GM13977 (cell line): ENCODE measurements at regions not wholly inside any gene's neighbourhood (a gene's known extent, or its start where the extent isn't known, plus 50 kb on each side); places are given as distances from the start of the nearest gene placed in this dataset.

ENCODE experiments used
- DNase-seq: peaks from one replicate; pipeline ENCODE4 v3.0.0; 2012; ENCODE audit warnings: low spot score
- CTCF ChIP-seq: IDR thresholded peaks from 2 replicates; pipeline ENCODE4 v1.5.1; 2012; ENCODE audit warnings: mild to moderate bottlenecking, control low read depth; ENCODE audit not compliant: insufficient read depth; ENCODE audit errors: extremely low read depth, missing control alignments
- in situ Hi-C: fragments of 300-500 bp; cut with MboI; formaldehyde crosslinking; loops from one replicate; pipeline ENCODE4 v1.12.0; 2022; ENCODE audit warnings: low sequenced_read_pairs, low pct_unique_long_range_greater_than_20kb, mixed read lengths, inconsistent platforms; ENCODE audit not compliant: unreplicated experiment

DNA sequence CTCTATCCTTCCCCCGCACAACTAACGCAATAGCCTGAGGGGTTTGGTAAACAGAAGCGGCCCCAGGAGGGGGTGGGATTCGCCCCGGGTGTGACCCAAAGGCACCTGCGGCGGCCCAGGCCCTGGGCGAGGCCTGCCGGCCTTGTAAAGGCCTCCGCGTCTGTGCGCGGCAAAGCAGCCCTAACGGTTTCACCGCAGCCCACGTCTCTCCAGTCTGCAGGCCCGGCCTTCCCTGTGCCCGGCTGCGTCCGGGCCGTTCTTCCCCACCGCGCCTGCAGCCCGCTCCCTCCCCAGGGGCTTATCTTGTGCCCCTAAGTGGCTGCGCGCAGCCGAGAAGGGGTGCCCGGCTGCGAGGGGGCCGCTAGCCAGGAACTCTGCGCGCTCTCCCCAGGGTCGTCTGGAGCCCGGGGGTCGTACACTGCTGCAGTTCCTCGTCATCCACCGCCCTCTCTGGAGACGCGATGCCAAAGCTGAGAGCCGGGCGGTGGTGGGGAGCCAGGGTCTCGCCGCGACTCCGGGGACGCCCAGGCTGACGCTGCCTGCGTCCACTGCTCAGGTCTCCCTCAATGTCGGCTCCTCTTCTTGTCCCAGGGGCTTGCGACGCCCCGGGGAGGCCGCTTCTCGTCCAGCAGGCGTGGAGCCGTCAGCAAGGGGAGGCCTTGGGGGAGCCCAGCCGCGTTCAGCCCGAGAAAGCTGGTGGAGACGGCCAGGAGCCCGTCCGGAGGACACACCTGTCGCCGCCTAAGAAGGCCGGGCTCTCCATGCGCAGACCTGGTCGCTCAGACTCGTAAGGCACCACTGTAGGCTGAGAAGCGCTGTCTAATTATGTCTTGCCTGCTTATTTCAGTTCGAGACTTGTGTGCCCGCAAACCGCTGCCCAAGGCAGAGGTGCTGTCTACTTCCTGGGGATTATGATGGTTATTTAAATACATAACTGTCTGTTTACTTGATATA, 132.3 kb downstream of the SPAG6 start:
- TF ChIP-seq CTCF, result no peak
- DNase-seq, result peak; percentile 18
- in situ Hi-C loops, result no loop called here

GRCh38 chr10:22478555-22479334, 133.4 kb downstream of the SPAG6 start:
- no peak for DNase-seq
- in situ Hi-C loops, result no loop called here
- no peak for TF ChIP-seq CTCF

DNA sequence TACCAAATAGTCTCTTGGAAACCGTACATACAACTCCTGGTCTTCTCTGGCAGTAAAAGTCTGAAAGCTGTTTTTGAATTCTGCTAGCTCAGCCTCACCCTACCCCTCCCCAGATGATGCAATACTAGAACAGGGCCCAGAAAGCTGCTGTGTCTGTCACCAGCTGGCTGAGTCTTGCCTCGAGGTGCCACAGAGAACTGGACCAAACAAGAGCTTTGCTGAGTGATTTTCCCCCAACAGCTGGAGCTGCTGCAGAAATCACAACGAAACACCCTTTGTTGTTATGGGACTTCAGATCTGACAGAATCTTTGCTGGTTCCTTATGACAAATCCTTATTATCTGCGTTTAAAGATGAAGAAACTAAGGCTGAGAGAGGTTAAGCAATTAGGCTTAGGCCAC, 134.1 kb downstream of the SPAG6 start:
- TF ChIP-seq CTCF, result no peak
- in situ Hi-C loops, result no loop called here
- DNase-seq, result no peak

- in situ Hi-C loops, result no loop called here
- no peak for DNase-seq
- no peak for TF ChIP-seq CTCF
These were observed 135.8 kb downstream of the SPAG6 start for GRCh38 chr10:22481106-22481505.

DNA sequence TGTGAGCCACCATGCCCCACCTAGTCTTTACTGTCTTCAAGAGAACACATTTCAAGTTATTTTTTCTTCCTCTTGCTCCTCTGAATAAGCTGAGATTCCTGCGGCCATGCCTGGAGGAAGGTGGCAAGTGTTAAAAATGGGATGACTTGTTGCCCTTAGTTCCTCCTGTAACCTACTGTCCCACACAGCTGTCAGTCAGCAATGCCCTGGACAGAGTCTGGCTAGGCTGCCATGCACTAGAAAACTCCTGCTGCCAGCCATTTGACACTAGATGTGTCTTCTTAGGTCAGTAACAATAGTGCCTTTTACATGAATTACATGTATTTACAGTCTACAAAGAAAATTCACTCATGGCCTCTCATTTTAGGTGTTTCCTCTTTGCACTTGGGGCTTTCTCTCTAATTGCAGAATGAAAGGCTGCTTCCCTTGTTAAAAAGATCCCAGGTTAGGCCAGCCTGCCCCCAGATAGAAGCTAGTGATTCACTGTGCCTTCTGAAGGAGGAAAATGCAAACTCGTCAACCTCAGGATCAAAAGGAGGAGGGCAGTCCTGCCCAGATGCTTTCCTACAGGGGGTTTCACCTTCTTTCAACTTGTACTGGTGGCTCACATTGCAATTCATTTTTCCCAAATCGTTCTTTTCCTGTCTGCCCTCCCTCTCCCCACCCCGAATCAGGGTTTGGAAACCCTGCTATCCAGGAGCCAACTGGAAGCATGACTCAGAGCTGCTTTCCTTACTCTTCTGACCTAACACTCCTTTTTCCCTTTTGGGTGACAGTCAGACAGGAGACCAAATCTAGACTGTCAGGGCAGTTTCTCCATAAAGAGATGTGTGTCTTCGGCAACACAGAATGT, 136.6 kb downstream of the SPAG6 start:
- in situ Hi-C loops, result no loop called here
- no peak for DNase-seq
- no peak for TF ChIP-seq CTCF

GRCh38 chr10:22483132-22483531, 137.8 kb downstream of the SPAG6 start:
- DNase-seq, result no peak
- in situ Hi-C loops, result no loop called here
- TF ChIP-seq CTCF, result no peak
